WTC11 (cell line): ENCODE measurements at regions not wholly inside any gene's neighbourhood (a gene's known extent, or its start where the extent isn't known, plus 50 kb on each side); places are given as distances from the start of the nearest gene placed in this dataset.

Source experiments
- TF ChIP-seq, protein P1 (sequence below): sonication (generic); formaldehyde crosslinking; IDR thresholded peaks from 2 replicates; pipeline ENCODE4 v1.8.1; 2022; ENCODE audit warnings: low read depth, mild to moderate bottlenecking, moderate library complexity, missing genetic modification reagents, borderline replicate concordance
- TF ChIP-seq, protein P2 (sequence below): fragments of 250-450 bp; sonication (Bioruptor Pico); conservative IDR thresholded peaks from 2 replicates; pipeline ENCODE4 v1.9.0; 2021; ENCODE audit warnings: mild to moderate bottlenecking

DNA sequence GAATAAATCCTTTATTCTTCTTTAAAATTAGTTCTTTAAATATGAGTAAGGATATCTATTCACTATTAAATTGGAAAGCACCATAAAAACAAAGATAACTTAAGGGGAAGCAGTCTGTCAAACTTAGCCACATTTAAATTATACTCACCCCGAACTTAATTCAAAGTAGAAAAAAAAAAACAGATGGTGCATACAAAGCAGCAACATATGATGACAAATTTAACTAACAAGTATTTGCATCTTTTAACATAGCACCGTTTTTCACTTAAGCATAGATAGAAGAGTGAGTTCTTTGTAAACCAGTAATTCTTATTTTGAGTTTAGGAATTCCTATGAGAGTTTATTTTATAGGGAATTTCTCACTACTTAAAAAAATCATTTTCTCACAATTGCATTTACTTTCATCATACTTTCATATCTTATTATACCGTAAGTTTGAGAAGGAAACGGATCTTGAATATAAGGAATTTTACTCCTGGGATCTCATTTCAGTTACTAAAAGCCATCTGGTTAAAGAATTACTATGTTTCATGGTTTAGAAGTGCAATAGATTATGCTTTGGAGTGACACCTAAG, 828.2 kb upstream of the MAP3K7 start:
- TF ChIP-seq, protein P1, sequence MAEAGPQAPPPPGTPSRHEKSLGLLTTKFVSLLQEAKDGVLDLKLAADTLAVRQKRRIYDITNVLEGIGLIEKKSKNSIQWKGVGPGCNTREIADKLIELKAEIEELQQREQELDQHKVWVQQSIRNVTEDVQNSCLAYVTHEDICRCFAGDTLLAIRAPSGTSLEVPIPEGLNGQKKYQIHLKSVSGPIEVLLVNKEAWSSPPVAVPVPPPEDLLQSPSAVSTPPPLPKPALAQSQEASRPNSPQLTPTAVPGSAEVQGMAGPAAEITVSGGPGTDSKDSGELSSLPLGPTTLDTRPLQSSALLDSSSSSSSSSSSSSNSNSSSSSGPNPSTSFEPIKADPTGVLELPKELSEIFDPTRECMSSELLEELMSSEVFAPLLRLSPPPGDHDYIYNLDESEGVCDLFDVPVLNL (CRISPR knock-in tag): no peak
- TF ChIP-seq, protein P2, sequence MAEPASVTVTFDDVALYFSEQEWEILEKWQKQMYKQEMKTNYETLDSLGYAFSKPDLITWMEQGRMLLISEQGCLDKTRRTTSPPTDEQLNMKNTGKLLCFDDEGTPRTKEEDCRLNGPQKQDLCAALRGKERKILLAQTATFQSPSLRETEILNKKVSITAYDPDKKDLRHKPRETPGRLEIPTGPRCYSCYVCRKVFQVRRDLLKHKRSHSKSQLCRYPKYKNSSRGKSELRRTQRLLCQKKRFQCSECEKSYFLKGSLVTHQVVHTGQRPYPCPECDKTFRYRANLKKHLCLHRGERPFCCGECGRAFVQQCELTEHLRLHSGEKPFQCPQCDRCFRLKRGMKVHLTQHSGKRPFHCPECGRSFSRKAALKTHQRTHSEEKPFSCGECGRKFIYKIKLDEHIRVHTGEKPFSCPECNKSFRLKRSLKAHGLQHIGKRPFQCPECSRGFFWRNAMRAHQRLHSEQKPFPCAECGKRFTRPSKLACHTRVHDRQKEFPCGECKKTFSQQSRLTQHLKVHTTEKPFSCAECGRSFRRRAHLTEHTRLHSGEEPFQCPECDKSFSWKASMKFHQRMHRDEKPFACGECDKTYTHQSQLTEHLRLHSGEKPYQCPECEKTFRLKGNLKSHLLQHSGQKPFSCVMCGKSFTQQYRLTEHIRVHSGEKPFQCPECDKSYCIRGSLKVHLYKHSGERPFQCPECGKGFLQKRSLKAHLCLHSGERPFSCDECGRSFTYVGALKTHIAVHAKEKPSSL (CRISPR knock-in tag): no peak
